D721Med (cell line): ENCODE measurements at regions not wholly inside any gene's neighbourhood (a gene's known extent, or its start where the extent isn't known, plus 50 kb on each side); places are given as distances from the start of the nearest gene placed in this dataset.

Experiments
- DNase-seq: peaks from one replicate; pipeline ENCODE4 v3.0.0; 2011; ENCODE audit warnings: low spot score; ENCODE audit not compliant: insufficient read length
- FAIRE-seq: peaks from 2 replicates; lab custom pipeline; 2011; peaks lifted over from hg19 to GRCh38; lab: Jason Lieb, UNC
- TF ChIP-seq, protein P1 (sequence below): IDR thresholded peaks from 2 replicates; pipeline ENCODE4 v1.5.1; 2012; ENCODE audit warnings: mild to moderate bottlenecking, control low read depth; ENCODE audit not compliant: insufficient read depth; ENCODE audit errors: missing control alignments

DNA sequence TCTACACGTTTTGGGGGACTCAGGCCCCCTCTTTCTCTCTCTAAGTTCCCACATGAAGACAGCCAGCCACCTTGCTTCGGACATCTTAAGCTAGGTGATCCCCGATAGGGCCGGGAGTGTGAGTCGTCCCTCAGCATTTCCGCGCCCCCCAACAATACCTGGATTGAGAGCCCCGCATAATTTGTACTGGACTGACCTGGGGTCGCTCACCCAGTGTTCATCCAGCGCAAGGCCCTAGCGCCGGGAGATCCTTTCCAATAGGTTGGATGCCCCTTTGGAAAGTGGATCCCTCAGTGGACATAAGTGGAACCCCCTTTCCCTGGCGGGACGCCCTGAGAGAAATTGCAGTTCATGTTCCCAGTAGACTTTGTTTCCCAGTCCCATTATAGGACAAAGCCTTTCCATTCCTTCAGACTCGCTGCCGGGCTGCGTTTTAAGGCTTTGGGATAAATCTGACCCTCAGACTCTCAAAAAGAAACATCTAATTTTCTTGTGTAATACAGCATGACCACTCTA lies 77.8 kb upstream of the KCNH7 start:
- TF ChIP-seq, protein P1, sequence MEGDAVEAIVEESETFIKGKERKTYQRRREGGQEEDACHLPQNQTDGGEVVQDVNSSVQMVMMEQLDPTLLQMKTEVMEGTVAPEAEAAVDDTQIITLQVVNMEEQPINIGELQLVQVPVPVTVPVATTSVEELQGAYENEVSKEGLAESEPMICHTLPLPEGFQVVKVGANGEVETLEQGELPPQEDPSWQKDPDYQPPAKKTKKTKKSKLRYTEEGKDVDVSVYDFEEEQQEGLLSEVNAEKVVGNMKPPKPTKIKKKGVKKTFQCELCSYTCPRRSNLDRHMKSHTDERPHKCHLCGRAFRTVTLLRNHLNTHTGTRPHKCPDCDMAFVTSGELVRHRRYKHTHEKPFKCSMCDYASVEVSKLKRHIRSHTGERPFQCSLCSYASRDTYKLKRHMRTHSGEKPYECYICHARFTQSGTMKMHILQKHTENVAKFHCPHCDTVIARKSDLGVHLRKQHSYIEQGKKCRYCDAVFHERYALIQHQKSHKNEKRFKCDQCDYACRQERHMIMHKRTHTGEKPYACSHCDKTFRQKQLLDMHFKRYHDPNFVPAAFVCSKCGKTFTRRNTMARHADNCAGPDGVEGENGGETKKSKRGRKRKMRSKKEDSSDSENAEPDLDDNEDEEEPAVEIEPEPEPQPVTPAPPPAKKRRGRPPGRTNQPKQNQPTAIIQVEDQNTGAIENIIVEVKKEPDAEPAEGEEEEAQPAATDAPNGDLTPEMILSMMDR: no peak
- FAIRE-seq (no peak), DNase-seq (no peak)

DNA sequence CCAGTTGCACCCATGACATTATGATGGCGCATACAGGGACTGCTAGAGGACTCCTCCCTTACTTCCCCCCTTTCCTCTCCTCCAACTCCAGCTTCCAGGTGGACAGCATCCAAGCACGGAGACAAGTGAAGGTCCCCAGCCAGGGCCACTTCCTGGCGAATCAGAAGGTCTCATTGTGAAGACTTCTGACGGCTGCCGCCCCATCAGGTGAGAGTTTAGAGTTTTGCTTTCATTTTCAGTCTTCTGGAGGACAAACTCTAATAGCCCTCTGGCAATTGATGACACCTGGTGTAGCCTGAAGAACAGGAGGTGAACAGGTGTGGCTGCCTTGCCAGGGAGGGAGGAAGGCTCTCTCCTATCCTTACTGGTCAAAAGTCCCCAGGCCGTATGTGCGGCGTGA lies 77.3 kb upstream of the KCNH7 start:
- FAIRE-seq (no peak), DNase-seq (no peak)
- TF ChIP-seq, protein P1: no peak

DNA sequence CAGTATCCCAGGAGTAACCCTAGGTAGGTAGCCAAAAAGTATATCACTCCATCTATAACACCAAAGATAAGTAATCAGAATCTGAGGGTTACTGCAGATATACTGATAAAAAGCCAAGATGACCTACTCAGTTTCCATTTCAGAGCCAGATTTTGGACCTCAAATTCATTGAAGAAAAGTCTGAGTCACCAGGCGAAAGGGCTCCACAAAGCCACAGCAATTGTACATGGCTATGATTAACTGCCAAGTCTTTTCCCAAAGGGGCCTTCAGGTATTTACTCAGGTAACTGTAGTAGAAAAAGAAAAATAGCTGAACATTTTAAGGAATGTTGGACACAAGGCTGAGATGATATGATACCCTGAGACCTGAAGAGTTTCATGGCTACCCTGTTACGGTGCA lies 75.6 kb upstream of the KCNH7 start:
- no peak for FAIRE-seq
- TF ChIP-seq, protein P1: no peak
- DNase-seq: no peak

DNA sequence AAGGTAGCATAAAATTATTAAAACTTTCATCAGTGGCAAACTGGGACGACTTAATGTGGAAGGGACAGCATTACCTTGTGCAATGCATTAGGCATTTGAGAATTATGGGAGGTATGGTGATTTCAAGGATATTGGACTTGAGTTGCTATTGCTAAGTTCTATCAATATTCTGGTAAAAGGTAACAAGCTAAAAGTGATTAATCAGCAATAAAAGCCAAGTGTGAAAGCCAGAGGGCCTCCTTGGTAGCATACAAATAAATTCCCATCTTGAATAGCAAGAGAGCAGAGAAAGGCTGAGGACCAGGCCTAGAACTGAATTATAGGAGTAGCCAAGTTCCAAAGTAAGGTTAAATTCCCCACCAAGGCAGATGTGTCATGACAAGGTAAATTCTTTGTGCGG lies 74.2 kb upstream of the KCNH7 start:
- TF ChIP-seq, protein P1: no peak
- no peak for FAIRE-seq
- DNase-seq: no peak

DNA sequence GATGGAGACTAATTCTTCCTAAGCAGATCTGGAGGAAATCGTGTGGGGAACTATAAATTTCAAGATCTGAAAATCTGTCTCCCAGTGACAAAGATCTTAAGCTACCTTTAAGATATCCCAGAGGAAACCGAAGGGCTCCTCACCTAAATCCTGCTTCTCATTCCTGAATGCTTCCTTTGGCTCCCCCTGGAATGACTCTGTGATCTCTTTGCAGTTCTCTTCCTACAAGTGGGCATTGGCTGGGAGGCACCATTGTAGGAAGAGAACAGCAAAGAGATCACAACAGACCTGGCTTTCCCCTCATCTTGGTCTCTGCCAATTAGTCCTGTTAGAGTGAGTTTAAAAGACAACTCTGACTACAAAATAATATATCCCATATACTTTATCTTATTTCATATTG lies 70.0 kb upstream of the KCNH7 start:
- TF ChIP-seq, protein P1: no peak
- FAIRE-seq (no peak), DNase-seq (no peak)

DNA sequence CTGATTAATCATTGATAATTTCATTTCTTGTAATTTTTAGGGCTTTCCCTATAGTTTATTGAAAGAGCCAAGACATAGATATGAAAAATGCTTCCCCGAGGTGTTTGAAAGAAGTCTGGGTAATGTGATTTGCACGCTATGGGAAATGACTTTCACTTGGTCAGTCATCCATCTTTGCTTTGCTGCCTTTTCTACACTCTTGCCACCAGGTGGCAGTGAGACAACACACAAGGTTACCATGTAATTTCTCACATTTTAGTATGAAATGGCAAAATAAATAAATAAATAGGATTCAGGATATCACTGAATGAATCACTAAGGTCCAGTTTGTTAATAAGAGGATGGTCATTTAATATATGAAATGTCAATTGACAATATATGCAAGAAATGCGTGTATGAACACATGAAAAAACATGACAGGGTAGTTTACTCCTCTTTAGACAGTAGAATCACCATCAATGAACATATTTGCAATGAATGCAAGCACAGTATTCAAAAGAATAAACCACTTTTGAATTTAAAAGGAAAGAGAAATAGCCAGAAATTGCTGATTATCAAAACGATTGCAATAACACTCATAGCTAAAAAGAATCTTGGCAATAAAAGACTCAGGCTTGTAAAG lies 52.2 kb upstream of the KCNH7 start:
- peak; percentile 81 for FAIRE-seq
- no peak for DNase-seq
- TF ChIP-seq, protein P1: peak; percentile 93

DNA sequence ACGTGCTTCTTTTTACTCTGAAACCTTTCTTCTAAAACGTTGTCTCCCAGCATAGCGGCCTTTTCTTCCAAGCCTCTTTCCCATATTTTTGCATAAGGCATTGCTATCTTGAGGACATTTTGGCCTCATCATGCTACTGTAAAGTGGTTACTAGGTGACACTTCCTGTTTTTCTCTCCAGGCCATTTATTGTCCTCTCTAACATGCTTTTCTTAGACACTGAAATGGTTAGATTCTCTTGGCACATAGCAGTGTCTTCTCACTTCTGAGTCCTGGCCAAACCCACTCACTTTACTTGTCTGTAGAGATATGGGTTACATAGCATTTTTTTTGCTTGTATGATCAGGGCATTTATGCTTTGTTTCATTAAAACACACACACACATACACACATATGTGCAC lies 50.1 kb upstream of the KCNH7 start:
- no peak for DNase-seq
- no peak for FAIRE-seq
- TF ChIP-seq, protein P1: no peak
